Stomach (tissue), 4 donors: ENCODE measurements at regions not wholly inside any gene's neighbourhood (a gene's known extent, or its start where the extent isn't known, plus 50 kb on each side); places are given as distances from the start of the nearest gene placed in this dataset.

ENCODE experiments used
- EP300 ChIP-seq: sonication (generic); formaldehyde crosslinking; IDR thresholded peaks from one replicate; pipeline ENCODE4 v1.6.1; 2017; ENCODE audit warnings: antibody characterized with exemption
- POLR2A ChIP-seq, 4 donors: fragments of 450-650 bp; IDR thresholded peaks; one replicate each; pipeline ENCODE4 v1.6.1; 2016; ENCODE audit warnings: antibody characterized with exemption in 4 of 4, control low read depth in 2 of 4, mild to moderate bottlenecking in 1 of 4, moderate library complexity in 1 of 4
- POLR2AphosphoS5 ChIP-seq, 3 donors: sonication (generic); formaldehyde crosslinking; IDR thresholded peaks; one replicate each; pipeline ENCODE4 v1.6.1; 2016; ENCODE audit warnings: antibody characterized with exemption in 3 of 3
- TF ChIP-seq, protein P1 (sequence below), 7 experiments: fragments of 450-650 bp in 4 of 7; fragments of 200-600 bp in 3 of 7; sonication (generic) in 3 of 7; IDR thresholded peaks; one replicate each; pipeline ENCODE4 v1.5.1; 2016 to 2019; ENCODE audit warnings: antibody characterized with exemption in 7 of 7, control low read depth in 2 of 7, mild to moderate bottlenecking in 1 of 7

DNA sequence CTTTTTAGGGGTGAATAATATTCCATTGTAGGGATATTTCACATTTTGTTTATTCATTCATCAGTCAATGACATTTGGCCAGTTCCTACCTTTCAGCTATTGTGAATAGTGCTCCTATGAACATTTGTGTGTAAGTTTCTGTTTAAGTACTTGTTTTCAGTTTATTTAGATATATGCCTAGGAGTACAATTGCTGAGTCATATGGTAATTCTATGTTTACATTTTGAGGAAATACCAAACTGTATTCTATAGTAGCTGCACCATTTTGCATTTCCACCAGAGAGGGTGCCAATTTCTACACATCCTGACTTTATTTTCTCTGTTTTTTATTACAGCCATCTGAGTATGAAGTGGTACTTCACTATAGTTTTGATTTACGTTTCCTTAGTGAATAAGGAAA, 54.4 kb upstream of the ZNF236 start:
- no peak for TF ChIP-seq POLR2AphosphoS5 (IDR thresholded peaks at IDR 0.05)
- TF ChIP-seq, protein P1, sequence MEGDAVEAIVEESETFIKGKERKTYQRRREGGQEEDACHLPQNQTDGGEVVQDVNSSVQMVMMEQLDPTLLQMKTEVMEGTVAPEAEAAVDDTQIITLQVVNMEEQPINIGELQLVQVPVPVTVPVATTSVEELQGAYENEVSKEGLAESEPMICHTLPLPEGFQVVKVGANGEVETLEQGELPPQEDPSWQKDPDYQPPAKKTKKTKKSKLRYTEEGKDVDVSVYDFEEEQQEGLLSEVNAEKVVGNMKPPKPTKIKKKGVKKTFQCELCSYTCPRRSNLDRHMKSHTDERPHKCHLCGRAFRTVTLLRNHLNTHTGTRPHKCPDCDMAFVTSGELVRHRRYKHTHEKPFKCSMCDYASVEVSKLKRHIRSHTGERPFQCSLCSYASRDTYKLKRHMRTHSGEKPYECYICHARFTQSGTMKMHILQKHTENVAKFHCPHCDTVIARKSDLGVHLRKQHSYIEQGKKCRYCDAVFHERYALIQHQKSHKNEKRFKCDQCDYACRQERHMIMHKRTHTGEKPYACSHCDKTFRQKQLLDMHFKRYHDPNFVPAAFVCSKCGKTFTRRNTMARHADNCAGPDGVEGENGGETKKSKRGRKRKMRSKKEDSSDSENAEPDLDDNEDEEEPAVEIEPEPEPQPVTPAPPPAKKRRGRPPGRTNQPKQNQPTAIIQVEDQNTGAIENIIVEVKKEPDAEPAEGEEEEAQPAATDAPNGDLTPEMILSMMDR (IDR thresholded peaks at IDR 0.05): no peak
- TF ChIP-seq POLR2A (IDR thresholded peaks at IDR 0.05): no peak
- TF ChIP-seq EP300: no peak
